NB4 (cell line): ENCODE measurements at regions not wholly inside any gene's neighbourhood (a gene's known extent, or its start where the extent isn't known, plus 50 kb on each side); places are given as distances from the start of the nearest gene placed in this dataset.

Experiments used
- DNase-seq: peaks from one replicate; pipeline ENCODE4 v3.0.0; 2010; ENCODE audit warnings: low read depth
- H3K4me3 ChIP-seq: one replicate; pipeline ENCODE4 v1.5.1; 2011; ENCODE audit warnings: mild to moderate bottlenecking, low read depth, low read length, moderate library complexity
- CTCF ChIP-seq: IDR thresholded peaks from one replicate; pipeline ENCODE4 v1.5.1; 2012; ENCODE audit warnings: low read depth, low read length
- MAX ChIP-seq: IDR thresholded peaks from 2 replicates; pipeline ENCODE4 v1.6.1; 2011; ENCODE audit warnings: low read depth, low read length
- MYC ChIP-seq: IDR thresholded peaks from 2 replicates; pipeline ENCODE4 v1.6.1; 2011; ENCODE audit warnings: low read depth, low read length
- POLR2A ChIP-seq: IDR thresholded peaks from 2 replicates; pipeline ENCODE4 v1.6.1; 2011; ENCODE audit warnings: mild to moderate bottlenecking; ENCODE audit not compliant: insufficient read length; ENCODE audit errors: extremely low read depth

- no peak for TF ChIP-seq CTCF
- no peak for TF ChIP-seq POLR2A
- no peak for TF ChIP-seq MAX
- TF ChIP-seq MYC: no peak
- H3K4me3 ChIP-seq: no peak overlapping the region
- no peak for DNase-seq
Observed at GRCh38 chr16:60060731-60061130, 1326.6 kb upstream of the GOT2 start.

- TF ChIP-seq POLR2A (no peak), MAX (no peak), CTCF (no peak), MYC (no peak)
- DNase-seq: no peak
Observed at GRCh38 chr16:60059141-60059540, 1325.0 kb upstream of the GOT2 start.

GRCh38 chr16:60041671-60042070 is 1307.6 kb upstream of the GOT2 start:
- no peak for DNase-seq
- no peak for TF ChIP-seq MAX
- TF ChIP-seq MYC: no peak
- TF ChIP-seq CTCF: no peak
- no peak for TF ChIP-seq POLR2A

More at GRCh38 chr16:60059141-60059540, 1325.0 kb upstream of the GOT2 start:
- no peak overlapping the region for H3K4me3 ChIP-seq

GRCh38 chr16:60031740-60032139 is 1297.6 kb upstream of the GOT2 start:
- TF ChIP-seq MYC (no peak), MAX (no peak), CTCF (no peak), POLR2A (no peak)
- H3K4me3 ChIP-seq: no peak overlapping the region
- DNase-seq: no peak

More at GRCh38 chr16:60041671-60042070, 1307.6 kb upstream of the GOT2 start:
- H3K4me3 ChIP-seq: no peak overlapping the region

- DNase-seq: no peak
- TF ChIP-seq CTCF (no peak), MAX (no peak), MYC (no peak), POLR2A (no peak)
- no peak overlapping the region for H3K4me3 ChIP-seq
Observed at GRCh38 chr16:60027351-60027750, 1293.2 kb upstream of the GOT2 start.

- no peak overlapping the region for H3K4me3 ChIP-seq
- DNase-seq: no peak
- TF ChIP-seq MAX: no peak
- TF ChIP-seq POLR2A: no peak
- no peak for TF ChIP-seq CTCF
- no peak for TF ChIP-seq MYC
Observed at GRCh38 chr16:60013076-60013475, 1279.0 kb upstream of the GOT2 start.
